HG02885 (cell line): ENCODE measurements at regions not wholly inside any gene's neighbourhood (a gene's known extent, or its start where the extent isn't known, plus 50 kb on each side); places are given as distances from the start of the nearest gene placed in this dataset.
"Not testable (repeated sequence)": the region's sequence is repeated elsewhere in the genome, so short reads cannot be mapped to it uniquely, and the experiment has no call there.

Source experiments
- ATAC-seq: cut with Tn5 transposase; IDR thresholded peaks from one replicate; pipeline ENCODE4 v1.9.1; 2021; ENCODE audit warnings: mild to moderate bottlenecking; ENCODE audit not compliant: unreplicated experiment, poor library complexity

DNA sequence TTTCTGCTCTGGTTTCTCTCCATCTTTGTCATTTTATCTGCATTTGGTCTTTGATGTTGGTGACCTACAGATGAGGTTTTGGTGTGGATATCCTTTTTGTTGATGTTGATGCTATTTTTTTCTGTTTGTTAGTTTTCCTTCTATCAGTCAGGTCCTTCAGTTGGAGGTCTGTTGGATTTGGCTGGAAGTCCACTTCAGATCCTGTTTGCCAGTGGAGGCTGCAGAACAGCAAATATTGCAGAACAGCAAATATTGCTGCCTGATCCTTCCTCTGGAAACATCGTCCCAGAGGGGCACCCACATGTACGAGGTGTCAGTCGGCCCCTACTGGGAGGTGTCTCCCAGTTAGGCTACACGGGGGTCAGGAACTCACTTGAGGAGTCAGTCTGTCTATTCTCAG lies 265.4 kb upstream of the SYNCRIP start:
- ATAC-seq = not testable (repeated sequence)

DNA sequence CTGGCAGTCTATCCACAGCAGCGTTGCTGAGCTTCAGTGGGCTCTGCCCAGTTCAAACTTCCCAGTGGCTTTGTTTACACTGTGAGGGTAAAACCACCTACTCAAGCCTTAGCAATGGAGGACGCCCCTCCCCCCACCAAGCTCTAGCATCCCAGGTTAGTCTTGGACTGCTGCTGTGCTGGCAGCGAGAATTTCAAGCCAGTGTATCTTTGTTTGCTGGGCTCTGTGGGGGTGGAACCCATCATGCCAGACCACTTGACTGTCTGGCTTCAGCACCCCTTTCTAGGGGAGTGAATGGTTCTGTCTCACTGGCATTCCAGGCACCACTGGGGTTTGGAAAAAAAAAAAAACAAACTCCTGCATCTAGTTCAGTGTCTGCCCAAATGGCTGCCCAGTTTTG lies 249.7 kb upstream of the SYNCRIP start:
- ATAC-seq = no peak

DNA sequence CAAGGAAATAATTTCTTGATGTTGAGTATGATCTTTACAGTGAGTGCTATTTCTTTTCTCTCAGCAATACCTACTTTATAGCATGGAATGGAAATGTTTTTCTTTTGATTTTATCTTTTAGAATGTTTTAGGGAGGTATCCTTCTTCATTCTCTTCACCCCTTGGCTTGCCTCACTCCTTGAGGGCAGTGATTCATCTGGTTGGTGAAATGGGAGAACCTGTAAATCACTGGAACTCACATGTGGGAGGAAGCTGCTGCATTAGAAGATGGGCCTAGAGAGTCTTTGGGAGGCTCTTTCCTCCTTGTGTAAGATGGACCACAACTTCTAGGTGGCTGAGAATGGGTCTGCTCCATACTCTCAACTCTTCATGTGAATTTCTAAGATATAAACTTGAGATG lies 244.8 kb upstream of the SYNCRIP start:
- ATAC-seq = no peak

DNA sequence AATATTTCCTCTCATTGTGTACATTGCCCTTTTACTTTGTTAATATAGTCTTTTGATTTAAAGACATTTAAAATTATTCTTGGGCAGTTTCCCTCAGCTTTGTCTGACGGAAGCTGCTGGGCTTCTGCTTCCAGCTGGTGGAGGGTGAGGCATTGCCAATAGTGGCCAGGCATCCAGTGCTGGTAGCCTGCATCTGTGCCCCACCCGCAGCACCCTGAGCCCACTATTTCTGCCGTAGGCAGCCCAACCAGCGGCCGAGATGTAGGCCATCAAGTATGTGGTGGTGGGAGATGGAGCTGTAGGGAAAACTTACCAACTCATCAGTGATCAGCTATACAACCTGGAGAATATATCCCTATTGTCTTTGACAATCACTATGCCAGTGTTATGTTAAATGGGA lies 226.0 kb upstream of the SYNCRIP start:
- no peak for ATAC-seq

DNA sequence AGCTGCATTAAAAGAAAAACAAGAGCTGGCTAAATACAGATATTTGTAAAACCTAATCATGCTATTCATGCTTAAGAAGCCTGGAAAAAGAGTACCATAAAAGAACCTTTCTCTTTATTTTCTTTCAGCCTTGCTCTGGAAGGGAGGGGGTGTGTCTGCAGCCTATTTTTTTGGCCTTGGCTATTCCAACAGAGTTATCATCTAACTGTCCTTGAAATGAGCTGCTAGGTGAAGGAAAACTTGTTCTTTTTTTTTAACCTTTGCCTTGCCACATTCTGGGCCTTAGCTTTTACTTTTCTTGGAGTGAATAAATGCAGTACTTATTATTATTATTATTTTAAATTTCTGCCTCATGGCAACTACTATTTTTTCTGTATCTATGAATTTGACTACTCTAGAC lies 224.9 kb upstream of the SYNCRIP start:
- no peak for ATAC-seq

DNA sequence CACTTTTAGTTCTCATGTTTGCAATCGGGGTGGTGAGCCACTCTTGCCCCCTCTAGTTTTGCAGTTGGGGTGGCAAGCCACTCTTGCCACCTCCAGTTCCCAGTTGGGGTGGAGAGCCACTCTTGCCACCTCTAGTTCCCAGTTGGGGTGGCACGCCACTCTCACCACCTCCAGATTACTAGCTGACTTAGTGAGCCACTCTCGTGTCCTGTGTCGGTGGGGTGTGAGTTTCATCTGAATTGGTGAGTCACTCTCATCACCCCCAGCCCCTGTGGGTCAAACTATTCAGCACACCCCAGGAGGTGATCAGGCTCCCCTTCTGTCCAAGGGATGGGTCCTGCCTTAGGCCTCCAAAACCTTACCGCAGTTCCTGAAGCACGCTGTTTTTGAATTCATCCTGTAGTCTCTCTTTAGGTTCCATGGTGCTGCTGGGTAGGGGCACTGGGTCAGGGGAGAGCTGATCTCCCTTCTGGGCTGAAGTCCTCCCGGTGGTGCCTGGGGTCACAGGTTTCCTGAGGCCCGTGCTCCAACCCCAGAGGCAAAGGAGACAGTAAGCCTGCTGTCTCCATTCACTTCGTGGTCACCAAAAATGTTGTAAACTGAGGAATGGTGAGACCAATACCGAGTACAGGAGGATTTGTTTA lies 224.2 kb upstream of the SYNCRIP start:
- ATAC-seq = no peak

DNA sequence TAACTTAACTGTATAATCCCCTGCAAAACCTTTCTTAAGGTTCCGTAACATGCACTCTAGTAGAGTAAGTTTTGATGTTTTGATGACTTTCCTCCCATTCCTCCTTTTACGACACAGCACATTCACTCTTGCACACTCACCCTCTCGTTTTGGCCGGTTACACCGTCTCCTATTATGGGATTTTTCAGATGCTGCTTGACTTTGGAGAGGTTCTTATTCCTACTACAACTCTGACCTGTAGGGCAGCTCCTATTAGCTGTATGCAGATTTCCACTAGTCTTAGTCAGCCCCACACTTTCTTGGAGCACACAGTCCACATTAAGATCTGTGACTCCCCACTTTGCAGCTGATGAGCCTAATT lies 223.7 kb upstream of the SYNCRIP start:
- no peak for ATAC-seq

DNA sequence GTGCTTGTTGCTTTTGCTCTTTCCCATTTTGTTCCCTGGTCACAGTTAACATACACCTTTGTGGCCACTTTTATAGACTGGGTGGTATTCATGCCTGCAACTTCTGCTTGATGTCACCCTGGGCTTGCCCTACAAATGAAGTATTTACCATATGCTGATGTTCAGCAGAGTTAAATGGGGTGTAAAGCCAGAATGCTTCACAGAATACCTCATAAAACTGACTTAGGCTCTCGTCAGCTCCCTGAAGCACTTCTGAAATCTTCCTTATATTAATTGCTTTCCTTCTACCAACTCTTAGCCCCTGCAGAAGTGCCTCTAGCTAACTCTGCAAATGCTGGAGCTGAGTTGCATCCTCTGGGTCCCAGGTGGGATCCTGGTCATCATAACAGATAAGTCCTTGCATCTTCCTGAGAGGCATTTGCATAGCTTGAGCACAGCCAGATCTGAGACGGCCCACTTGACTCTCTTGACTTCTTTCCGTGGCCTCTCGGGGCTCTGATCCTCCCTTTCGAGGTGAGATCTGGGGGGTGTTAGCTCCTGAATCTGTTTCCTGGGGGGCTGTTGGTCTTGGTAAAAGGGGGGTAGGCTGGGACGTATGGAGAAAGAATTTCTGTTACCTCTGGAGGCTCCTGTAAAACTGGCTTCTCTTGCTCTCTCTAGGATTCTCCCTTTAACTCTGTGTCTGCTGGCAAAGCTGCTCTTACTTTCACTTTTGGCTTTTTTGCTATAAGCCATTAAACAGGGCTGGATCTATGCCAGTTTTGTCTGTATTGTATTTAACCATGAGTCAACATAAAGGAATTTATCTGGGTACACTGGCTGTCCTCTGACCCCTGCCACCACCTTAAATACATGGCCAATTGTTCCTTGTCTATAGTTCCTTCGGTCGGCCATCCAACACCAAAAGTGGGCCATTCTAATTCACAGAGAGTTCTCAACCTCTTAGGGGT lies 223.0 kb upstream of the SYNCRIP start:
- ATAC-seq = peak; percentile 71

DNA sequence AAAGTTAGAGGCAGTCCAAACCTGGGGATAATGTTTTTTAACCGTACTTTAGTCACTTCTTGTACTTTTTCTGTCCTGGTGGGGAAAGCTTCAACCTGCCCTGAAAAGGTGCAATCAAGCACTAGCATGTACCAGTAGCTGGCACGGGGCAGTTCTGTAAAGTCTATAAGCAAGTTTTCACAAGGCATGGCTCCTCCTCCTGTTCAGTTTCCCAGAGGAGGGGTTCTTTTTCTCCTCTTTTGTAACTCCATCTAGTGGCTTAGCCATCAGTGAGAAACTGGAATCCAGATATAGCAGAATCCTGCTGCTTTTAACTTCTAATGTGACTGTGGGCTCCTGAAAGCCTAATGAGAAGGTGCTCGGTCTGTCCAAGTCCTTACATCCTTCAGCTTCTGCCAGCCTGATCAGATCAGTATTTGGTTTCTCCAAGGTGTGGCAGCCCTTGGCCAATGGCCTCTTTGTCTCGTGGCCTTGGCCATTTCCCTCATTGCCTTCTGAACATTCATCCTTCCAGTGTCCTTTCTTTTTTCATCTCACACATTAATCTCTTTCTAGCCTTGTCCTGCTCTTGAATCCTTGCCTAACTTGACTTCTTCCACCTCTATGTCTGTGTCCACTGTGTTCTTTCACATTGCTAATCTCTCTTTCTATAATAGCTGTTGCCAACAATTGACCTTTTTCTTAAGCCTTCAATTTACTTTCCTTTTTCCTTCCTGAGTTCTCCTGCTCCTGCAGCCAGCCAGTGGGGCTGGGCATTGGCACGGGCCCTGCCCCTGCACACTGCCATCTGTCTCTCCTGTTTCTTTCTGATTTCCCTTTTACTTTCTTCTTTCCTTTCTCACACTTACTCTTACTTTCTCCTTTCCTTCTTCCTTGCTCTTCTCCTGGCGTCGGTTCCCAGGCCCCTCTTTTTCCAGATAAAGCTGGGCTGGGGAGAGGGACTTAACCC lies 222.0 kb upstream of the SYNCRIP start:
- no peak for ATAC-seq

DNA sequence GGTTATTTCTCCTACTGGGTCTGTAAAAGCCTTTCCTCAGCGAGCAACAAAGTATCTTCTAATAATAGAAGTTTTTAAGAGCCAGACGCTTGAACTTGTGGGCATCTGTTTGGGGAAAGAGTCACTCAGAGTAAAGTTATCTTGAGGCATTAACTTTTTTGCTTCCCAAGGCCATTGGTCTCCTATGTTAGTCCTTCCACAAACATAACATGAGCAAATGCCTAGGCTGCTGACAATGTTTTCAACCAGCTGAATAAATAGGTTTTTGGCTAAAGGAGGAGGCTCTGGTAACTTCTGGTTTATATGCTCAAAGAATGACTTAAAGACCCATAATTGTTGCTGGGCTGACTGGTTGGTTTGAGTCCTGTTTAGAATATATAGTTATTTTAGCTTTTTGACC lies 213.5 kb upstream of the SYNCRIP start:
- no peak for ATAC-seq

DNA sequence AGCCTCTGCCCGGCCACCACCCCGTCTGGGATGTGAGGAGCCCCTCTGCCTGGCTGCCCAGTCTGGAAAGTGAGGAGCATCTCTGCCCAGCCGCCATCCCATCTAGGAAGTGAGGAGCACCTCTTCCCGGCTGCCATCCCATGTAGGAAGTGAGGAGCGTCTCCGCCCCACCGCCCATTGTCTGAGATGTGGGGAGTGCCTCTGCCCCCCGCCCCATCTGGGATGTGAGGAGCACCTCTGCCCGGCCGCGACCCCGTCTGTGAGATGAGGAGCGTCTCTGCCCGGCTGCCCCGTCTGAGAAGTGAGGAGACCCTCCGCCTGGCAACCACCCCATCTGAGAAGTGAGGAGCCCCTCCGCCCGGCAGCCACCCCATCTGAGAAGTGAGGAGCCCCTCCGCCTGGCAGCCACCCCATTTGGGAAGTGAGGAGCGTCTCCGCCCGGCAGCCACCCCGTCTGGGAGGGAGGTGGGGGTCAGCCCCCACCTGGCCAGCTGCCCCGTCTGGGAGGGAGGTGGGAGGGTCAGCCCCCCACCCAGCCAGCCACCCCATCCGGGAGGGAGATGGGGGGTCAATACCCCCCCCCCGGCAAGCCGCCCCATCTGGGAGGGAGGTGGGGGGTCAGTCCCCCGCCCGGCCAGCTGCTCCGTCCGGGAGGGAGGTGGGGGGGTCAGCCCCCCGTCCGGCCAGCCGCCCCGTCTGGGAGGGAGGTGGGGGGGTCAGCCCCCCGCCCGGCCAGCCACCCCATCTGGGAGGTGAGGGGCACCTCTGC lies 195.8 kb upstream of the SYNCRIP start:
- ATAC-seq = not testable (repeated sequence)

DNA sequence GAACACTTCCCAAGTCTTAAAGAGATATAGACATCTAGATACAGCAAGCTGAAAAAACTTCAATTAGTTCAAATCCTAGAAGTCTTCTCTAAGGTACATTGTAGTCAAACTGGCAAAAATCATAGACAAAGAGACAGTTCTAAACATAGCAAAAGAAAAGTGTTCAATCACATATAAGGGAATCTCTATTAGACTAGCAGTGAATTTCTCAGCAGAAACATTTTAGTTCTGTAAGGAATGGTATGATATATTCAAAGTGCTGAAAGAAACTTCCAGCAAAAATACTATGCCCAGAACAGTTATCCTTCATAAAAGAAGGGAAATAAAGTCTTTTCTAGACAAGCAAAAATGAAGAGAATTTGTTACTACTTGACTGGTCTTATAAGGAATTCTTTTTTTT lies 186.3 kb upstream of the SYNCRIP start:
- no peak for ATAC-seq

DNA sequence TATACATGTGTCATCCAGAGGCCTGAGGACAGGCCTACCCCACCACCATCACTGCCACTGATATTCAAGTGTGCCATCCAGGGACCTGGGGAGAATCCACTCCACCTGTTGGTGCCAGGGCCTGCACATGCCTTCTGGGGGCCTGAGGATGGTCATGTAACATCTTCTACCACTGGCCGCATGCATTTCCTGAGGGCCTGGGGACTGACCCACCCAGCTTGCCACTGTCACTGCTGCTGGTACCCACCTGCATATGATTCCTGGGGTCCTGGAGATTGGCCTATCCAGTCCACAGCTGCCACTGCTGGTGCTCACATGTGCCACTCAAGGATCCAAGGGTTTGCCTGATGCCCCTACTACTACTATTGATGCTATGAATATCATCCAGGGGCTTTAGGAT lies 184.3 kb upstream of the SYNCRIP start:
- ATAC-seq = no peak

DNA sequence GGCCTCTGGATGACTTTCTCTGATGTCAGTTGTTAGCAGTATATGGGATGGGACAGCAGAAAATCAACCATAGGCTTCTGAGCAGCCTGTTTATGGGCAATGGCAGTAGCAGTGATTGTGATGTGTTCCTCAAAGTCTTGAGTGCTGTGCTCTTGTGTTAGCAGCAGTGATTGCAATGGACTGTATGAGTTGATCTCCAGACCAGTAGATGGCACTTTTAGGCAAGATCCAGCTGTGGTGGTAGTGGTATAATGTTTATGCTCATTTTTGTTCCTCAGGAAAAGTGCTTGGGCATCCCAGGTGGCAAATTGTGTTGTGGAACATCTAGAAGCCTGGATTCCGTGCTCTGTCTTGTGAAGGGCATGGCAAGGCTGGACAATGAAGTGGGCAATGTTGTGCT lies 181.6 kb upstream of the SYNCRIP start:
- ATAC-seq = no peak

DNA sequence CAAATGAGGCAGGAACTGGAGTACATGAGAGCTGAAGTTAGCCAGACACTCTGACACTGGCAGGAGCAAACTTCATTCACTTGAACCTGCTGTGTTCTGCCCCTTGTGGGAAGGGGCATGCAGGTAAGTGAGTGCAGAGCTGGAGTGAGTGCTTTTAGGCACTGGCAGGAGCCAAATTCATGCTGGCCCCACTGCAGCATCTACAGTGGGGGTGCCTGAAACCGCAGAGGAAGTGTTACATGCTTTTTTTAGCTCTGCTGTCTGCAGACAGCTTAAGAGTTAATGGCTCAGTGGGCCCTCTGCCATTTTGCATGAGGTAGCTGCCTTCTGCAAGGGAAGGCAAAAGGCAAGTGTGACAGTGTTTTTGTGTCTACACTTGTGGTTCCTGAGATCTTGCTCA lies 167.9 kb upstream of the SYNCRIP start:
- peak; percentile 88 for ATAC-seq

DNA sequence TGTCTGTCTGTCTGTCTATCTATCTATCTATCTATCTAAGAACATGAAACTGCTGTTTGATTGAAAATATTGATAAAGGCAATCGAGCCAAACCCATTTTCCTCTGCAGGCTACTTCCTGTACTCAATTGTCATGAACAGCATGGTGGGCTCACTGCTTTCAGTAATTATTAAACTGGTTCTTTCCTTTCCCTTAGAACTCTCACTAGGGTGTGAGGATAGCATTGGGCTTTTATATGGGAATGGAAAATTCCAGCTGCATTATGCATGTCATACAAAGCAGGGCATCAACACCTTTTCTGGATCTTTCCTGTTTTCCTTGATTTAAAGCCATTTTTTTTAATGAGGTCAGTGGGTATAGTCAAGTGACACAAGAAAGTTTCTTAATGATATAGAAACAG lies 161.0 kb upstream of the SYNCRIP start:
- ATAC-seq = no peak

DNA sequence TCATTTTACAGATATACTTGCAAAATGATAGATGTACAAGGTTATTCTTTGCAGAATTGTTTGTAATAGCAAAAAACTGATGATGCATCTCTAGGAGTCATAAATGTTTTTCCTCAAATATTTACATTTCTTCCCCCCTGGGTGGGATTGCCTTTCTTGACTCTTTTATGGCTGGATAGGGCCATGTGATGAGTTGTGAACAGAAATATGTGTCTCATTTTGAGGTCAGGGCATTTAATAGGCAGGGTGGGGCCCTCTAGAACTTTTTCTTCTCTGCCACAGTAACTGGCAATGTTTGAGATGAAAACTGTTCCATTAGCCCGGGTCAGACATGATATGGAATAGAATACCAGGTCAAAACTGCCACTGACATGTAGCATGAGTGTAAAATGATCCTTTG lies 159.5 kb upstream of the SYNCRIP start:
- ATAC-seq = no peak

DNA sequence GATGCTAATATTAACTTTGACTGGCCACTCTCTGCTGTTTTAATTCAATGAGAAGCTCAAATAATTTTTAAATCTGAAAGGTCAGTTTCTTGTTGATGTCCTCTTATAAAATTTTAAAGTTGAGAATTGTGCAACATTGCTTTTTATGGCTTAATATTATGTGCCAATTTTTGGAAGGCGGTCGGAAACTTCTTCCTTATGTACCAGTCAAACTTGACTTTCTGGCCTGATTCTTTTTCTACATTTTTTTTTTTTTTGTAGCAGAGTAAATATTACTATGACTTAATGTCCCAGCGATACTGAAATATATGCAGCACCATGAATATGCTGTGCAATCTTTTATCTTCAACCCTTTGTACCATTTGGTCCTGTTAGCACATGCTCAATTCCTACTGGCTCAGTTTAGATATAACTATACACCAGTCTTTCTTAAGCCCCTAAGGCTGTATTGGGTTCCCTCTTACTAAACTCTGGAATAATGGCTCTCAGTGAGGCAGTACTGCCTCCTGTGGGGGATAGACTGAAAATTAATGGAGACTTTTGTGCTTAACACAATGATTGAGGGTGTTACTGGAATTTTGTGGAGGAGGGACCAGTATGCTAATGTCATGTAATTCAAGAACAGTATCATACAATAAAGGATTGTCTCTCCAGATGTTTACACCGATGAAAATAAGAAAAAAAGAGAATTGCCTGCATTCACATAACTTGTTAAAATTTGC lies 156.4 kb upstream of the SYNCRIP start:
- no peak for ATAC-seq

DNA sequence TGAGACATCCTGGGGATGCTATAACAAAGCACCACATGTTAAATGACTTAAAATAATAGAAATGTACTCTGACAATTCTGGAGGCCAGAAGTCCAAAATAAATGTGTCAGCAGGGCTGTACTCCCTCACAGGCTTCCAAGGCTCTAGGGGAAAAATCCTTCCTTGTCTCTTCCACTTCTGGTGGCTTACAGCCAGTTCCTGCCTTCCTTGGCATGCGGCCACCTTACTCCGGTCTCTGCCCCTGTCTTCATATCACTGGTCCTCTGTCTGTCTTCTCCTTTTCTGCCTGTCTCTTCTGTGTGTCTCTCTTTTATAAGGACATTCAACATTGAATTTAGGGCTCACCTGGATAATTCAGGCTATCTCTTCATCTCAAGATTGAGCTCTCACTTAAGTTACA lies 155.3 kb upstream of the SYNCRIP start:
- no peak for ATAC-seq
